Hepatocyte (in vitro differentiated cells): ENCODE measurements at regions not wholly inside any gene's neighbourhood (a gene's known extent, or its start where the extent isn't known, plus 50 kb on each side); places are given as distances from the start of the nearest gene placed in this dataset.

Experiments used
- DNase-seq: peaks from one replicate; pipeline ENCODE4 v3.0.0-alpha.2; 2016; ENCODE audit warnings: low spot score
- H2AFZ ChIP-seq: fragments of 200-600 bp; sonication (generic); 2 replicates; pipeline ENCODE4 v1.6.0; 2016; ENCODE audit warnings: antibody characterized with exemption, mild to moderate bottlenecking
- H3K27ac ChIP-seq: fragments of 200-600 bp; sonication (generic); 2 replicates; pipeline ENCODE4 v1.5.1; 2016; ENCODE audit warnings: mild to moderate bottlenecking
- H3K27me3 ChIP-seq: fragments of 200-600 bp; sonication (generic); 2 replicates; pipeline ENCODE4 v1.6.1; 2016
- H3K36me3 ChIP-seq: fragments of 200-600 bp; sonication (generic); replicated peaks from 2 replicates; pipeline ENCODE4 v1.5.1; 2016; ENCODE audit warnings: low read depth; ENCODE audit not compliant: insufficient read depth
- H3K4me1 ChIP-seq: fragments of 200-600 bp; sonication (generic); 2 replicates; pipeline ENCODE4 v1.5.1; 2016; ENCODE audit warnings: mild to moderate bottlenecking, moderate library complexity; ENCODE audit not compliant: insufficient read depth
- H3K4me2 ChIP-seq: fragments of 200-600 bp; sonication (generic); 2 replicates; pipeline ENCODE4 v1.6.0; 2016
- H3K4me3 ChIP-seq: fragments of 200-600 bp; sonication (generic); 2 replicates; pipeline ENCODE4 v1.5.1; 2016; ENCODE audit warnings: mild to moderate bottlenecking
- H3K79me2 ChIP-seq: fragments of 200-600 bp; sonication (generic); 2 replicates; pipeline ENCODE4 v1.6.0; 2017; ENCODE audit warnings: mild to moderate bottlenecking
- H3K9me2 ChIP-seq: fragments of 200-600 bp; sonication (generic); replicated peaks from 2 replicates; pipeline ENCODE4 v1.6.0; 2017; ENCODE audit warnings: mild to moderate bottlenecking; ENCODE audit not compliant: insufficient read depth
- H3K9me3 ChIP-seq: fragments of 200-600 bp; sonication (generic); 2 replicates; pipeline ENCODE4 v1.5.1; 2016; ENCODE audit warnings: low read depth, mild to moderate bottlenecking
- H4K20me1 ChIP-seq: fragments of 200-600 bp; sonication (generic); 2 replicates; pipeline ENCODE4 v1.6.0; 2016; ENCODE audit warnings: mild to moderate bottlenecking; ENCODE audit not compliant: insufficient read depth, poor library complexity, severe bottlenecking
- CTCF ChIP-seq: fragments of 200-600 bp; sonication (generic); IDR thresholded peaks from 2 replicates; pipeline ENCODE4 v1.5.1; 2016; ENCODE audit warnings: antibody characterized with exemption, mild to moderate bottlenecking; ENCODE audit not compliant: poor library complexity
- EZH2 ChIP-seq: fragments of 200-600 bp; sonication (generic); IDR thresholded peaks from 2 replicates; pipeline ENCODE4 v1.6.1; 2016; ENCODE audit warnings: antibody characterized with exemption, mild to moderate bottlenecking, borderline replicate concordance
- EZH2phosphoT487 ChIP-seq: fragments of 200-600 bp; sonication (generic); IDR thresholded peaks from one replicate; pipeline ENCODE4 v1.6.1; 2018; ENCODE audit warnings: antibody characterized with exemption, mild to moderate bottlenecking, low read depth, moderate library complexity; ENCODE audit not compliant: unreplicated experiment, severe bottlenecking
- WGBS: methylation state at CpG from one replicate; pipeline ENCODE4 v1.1.6; 2016; ENCODE audit warnings: low lambda C conversion rate; ENCODE audit errors: missing lambda C conversion rate; 5-methylcytosine and 5-hydroxymethylcytosine counted together

GRCh38 chr11:128331317-128331716 is 256.0 kb downstream of the ETS1 start:
- Histone ChIP-seq H3K27ac (no peak overlapping the region), H3K36me3 (no peaks in the 10 kb centered on the region), H3K79me2 (no peaks in the 10 kb centered on the region), H2AFZ (no peak overlapping the region), H3K4me2 (no peak overlapping the region), H3K9me3 (no peaks in the 10 kb centered on the region), H3K4me3 (no peak overlapping the region), H3K9me2 (no peaks in the 10 kb centered on the region), H4K20me1 (no peaks in the 10 kb centered on the region), H3K27me3 (no peaks in the 10 kb centered on the region), H3K4me1 (no peaks in the 10 kb centered on the region)
- DNase-seq = no peak
- 91% methylated on average over 3 of the region's 3 CpGs for WGBS
- no peak for TF ChIP-seq EZH2
- TF ChIP-seq CTCF = no peak
- TF ChIP-seq EZH2phosphoT487 = no peak

GRCh38 chr11:128330203-128330602 is 257.2 kb downstream of the ETS1 start:
- 97% methylated on average over 2 of the region's 2 CpGs for WGBS
- H3K4me1 ChIP-seq = no peaks in the 10 kb centered on the region
- no peak for TF ChIP-seq EZH2
- no peak for TF ChIP-seq CTCF
- TF ChIP-seq EZH2phosphoT487 = no peak
- H3K4me2 ChIP-seq = no peak overlapping the region
- H3K4me3 ChIP-seq = no peak overlapping the region
- H4K20me1 ChIP-seq = no peaks in the 10 kb centered on the region
- no peak overlapping the region for H2AFZ ChIP-seq
- H3K36me3 ChIP-seq = no peaks in the 10 kb centered on the region
- H3K27me3 ChIP-seq = no peaks in the 10 kb centered on the region
- no peak overlapping the region for H3K27ac ChIP-seq
- no peaks in the 10 kb centered on the region for H3K79me2 ChIP-seq
- no peaks in the 10 kb centered on the region for H3K9me3 ChIP-seq
- DNase-seq = no peak
- no peaks in the 10 kb centered on the region for H3K9me2 ChIP-seq

GRCh38 chr11:128328955-128329551 is 258.3 kb downstream of the ETS1 start:
- WGBS = 57% methylated on average over 9 of the region's 9 CpGs

More at GRCh38 chr11:128328955-128329551, 258.3 kb downstream of the ETS1 start:
- Histone ChIP-seq H3K27ac (no peak overlapping the region), H4K20me1 (no peaks in the 10 kb centered on the region), H3K4me2 (no peak overlapping the region), H2AFZ (no peak overlapping the region), H3K4me1 (no peaks in the 10 kb centered on the region), H3K27me3 (no peaks in the 10 kb centered on the region), H3K9me2 (no peaks in the 10 kb centered on the region), H3K36me3 (no peaks in the 10 kb centered on the region), H3K79me2 (no peaks in the 10 kb centered on the region), H3K4me3 (no peak overlapping the region), H3K9me3 (no peaks in the 10 kb centered on the region)
- TF ChIP-seq CTCF (no peak), EZH2phosphoT487 (no peak)
- DNase-seq = no peak
